Neural cell (in vitro differentiated cells): ENCODE measurements at regions not wholly inside any gene's neighbourhood (a gene's known extent, or its start where the extent isn't known, plus 50 kb on each side); places are given as distances from the start of the nearest gene placed in this dataset.

Experiments
- H2AFZ ChIP-seq: fragments of 200-600, 300-800 bp; sonication (generic), shearing (Covaris generic); 2 replicates; pipeline ENCODE4 v1.6.0; 2014; ENCODE audit warnings: low read depth, mild to moderate bottlenecking, antibody characterized with exemption, low read length, moderate library complexity
- H3F3A ChIP-seq: fragments of 200-600 bp; shearing (Covaris generic); 2 replicates; pipeline ENCODE4 v1.6.1; 2016; ENCODE audit warnings: mild to moderate bottlenecking, moderate library complexity, mixed read lengths, antibody characterized with exemption, low read length; ENCODE audit not compliant: insufficient read depth, poor library complexity, severe bottlenecking
- H3K27ac ChIP-seq: fragments of 200-600, 300-800 bp; sonication (generic), shearing (Covaris generic); 2 replicates; pipeline ENCODE4 v1.5.1; 2014; ENCODE audit warnings: mild to moderate bottlenecking, low read length, moderate library complexity
- H3K27me3 ChIP-seq: fragments of 300-800, 200-600 bp; sonication (generic), shearing (Covaris generic); 2 replicates; pipeline ENCODE4 v1.6.0; 2014; ENCODE audit warnings: mild to moderate bottlenecking, low read depth, low read length, moderate library complexity; ENCODE audit not compliant: insufficient read depth
- H3K36me3 ChIP-seq: fragments of 300-800, 200-600 bp; sonication (generic), shearing (Covaris generic); 2 replicates; pipeline ENCODE4 v1.5.1; 2014; ENCODE audit warnings: mild to moderate bottlenecking, antibody characterized with exemption, low read length, moderate library complexity; ENCODE audit not compliant: insufficient read depth
- H3K4me2 ChIP-seq: fragments of 300-800, 200-600 bp; sonication (generic), shearing (Covaris generic); 2 replicates; pipeline ENCODE4 v1.6.0; 2014; ENCODE audit warnings: mild to moderate bottlenecking, low read length
- H3K4me3 ChIP-seq: fragments of 300-800, 200-600 bp; sonication (generic), shearing (Covaris generic); 2 replicates; pipeline ENCODE4 v1.5.1; 2014; ENCODE audit warnings: mild to moderate bottlenecking, low read length, moderate library complexity
- H3K79me2 ChIP-seq: fragments of 200-600 bp; shearing (Covaris generic); replicated peaks from 2 replicates; pipeline ENCODE4 v1.6.0; 2014; ENCODE audit warnings: mild to moderate bottlenecking, low read length, moderate library complexity; ENCODE audit not compliant: insufficient read depth
- H3K9ac ChIP-seq: fragments of 300-800, 200-600 bp; sonication (generic), shearing (Covaris generic); 2 replicates; pipeline ENCODE4 v1.6.1; 2016; ENCODE audit warnings: mild to moderate bottlenecking, low read length, mixed read lengths
- H3K9me2 ChIP-seq: fragments of 200-600 bp; shearing (Covaris generic); 2 replicates; pipeline ENCODE4 v1.6.1; 2016; ENCODE audit warnings: mild to moderate bottlenecking, low read length, mixed read lengths; ENCODE audit not compliant: insufficient read depth
- H3K9me3 ChIP-seq: fragments of 200-600, 300-800 bp; sonication (generic), shearing (Covaris generic); 2 replicates; pipeline ENCODE4 v1.6.1; 2016; ENCODE audit warnings: mild to moderate bottlenecking, mixed run types, low read length, moderate library complexity, mixed read lengths
- H4K20me1 ChIP-seq: fragments of 200-600 bp; shearing (Covaris generic); 2 replicates; pipeline ENCODE4 v1.6.1; 2016; ENCODE audit warnings: mild to moderate bottlenecking, mixed run types; ENCODE audit not compliant: insufficient read depth
- CTCF ChIP-seq: fragments of 450-650 bp; IDR thresholded peaks from 2 replicates; pipeline ENCODE4 v1.5.1; 2014; ENCODE audit warnings: antibody characterized with exemption, mild to moderate bottlenecking, moderate library complexity; ENCODE audit not compliant: poor library complexity, severe bottlenecking
- EP300 ChIP-seq: fragments of 450-650 bp; conservative IDR thresholded peaks from 2 replicates; pipeline ENCODE4 v1.6.1; 2014; ENCODE audit warnings: antibody characterized with exemption, mild to moderate bottlenecking, moderate library complexity; ENCODE audit not compliant: poor library complexity, severe bottlenecking
- EZH2 ChIP-seq: fragments of 200-600, 300-800 bp; shearing (Covaris generic), sonication (generic); IDR thresholded peaks from 2 replicates; pipeline ENCODE4 v1.6.1; 2014; ENCODE audit warnings: antibody characterized with exemption, low read length, borderline replicate concordance, mild to moderate bottlenecking; ENCODE audit not compliant: insufficient read depth, poor library complexity, severe bottlenecking
- MXI1 ChIP-seq: fragments of 450-650 bp; conservative IDR thresholded peaks from 2 replicates; pipeline ENCODE4 v1.6.1; 2014; ENCODE audit warnings: antibody characterized with exemption, mild to moderate bottlenecking; ENCODE audit not compliant: poor library complexity, severe bottlenecking
- POLR2AphosphoS5 ChIP-seq: IDR thresholded peaks from 2 replicates; pipeline ENCODE4 v1.6.1; 2012
- RAD21 ChIP-seq: fragments of 450-650 bp; conservative IDR thresholded peaks from 2 replicates; pipeline ENCODE4 v1.6.1; 2014; ENCODE audit warnings: antibody characterized with exemption, mild to moderate bottlenecking, moderate library complexity
- SMC3 ChIP-seq: fragments of 450-650 bp; conservative IDR thresholded peaks from 2 replicates; pipeline ENCODE4 v1.6.1; 2014; ENCODE audit warnings: antibody characterized with exemption, mild to moderate bottlenecking, moderate library complexity; ENCODE audit not compliant: poor library complexity
- TAF1 ChIP-seq: IDR thresholded peaks from 2 replicates; pipeline ENCODE4 v1.6.1; 2012; ENCODE audit warnings: low read depth
- TF ChIP-seq, protein P1 (sequence below): IDR thresholded peaks from 2 replicates; pipeline ENCODE4 v1.6.1; 2012; ENCODE audit warnings: borderline replicate concordance

- H3K9me3 ChIP-seq = no peaks in the 10 kb centered on the region
- no peak overlapping the region for H3K27ac ChIP-seq
- no peaks in the 10 kb centered on the region for H4K20me1 ChIP-seq
- H2AFZ ChIP-seq = no peak overlapping the region
- no peaks in the 10 kb centered on the region for H3K36me3 ChIP-seq
- H3K79me2 ChIP-seq = no peaks in the 10 kb centered on the region
- H3F3A ChIP-seq = no peaks in the 10 kb centered on the region
- H3K9ac ChIP-seq = no peak overlapping the region
- no peak overlapping the region for H3K4me3 ChIP-seq
- no peak overlapping the region for H3K4me2 ChIP-seq
- no peaks in the 10 kb centered on the region for H3K27me3 ChIP-seq
- TF ChIP-seq POLR2AphosphoS5 = no peak
- no peak for TF ChIP-seq CTCF
- no peak for TF ChIP-seq TAF1
- TF ChIP-seq, protein P1, sequence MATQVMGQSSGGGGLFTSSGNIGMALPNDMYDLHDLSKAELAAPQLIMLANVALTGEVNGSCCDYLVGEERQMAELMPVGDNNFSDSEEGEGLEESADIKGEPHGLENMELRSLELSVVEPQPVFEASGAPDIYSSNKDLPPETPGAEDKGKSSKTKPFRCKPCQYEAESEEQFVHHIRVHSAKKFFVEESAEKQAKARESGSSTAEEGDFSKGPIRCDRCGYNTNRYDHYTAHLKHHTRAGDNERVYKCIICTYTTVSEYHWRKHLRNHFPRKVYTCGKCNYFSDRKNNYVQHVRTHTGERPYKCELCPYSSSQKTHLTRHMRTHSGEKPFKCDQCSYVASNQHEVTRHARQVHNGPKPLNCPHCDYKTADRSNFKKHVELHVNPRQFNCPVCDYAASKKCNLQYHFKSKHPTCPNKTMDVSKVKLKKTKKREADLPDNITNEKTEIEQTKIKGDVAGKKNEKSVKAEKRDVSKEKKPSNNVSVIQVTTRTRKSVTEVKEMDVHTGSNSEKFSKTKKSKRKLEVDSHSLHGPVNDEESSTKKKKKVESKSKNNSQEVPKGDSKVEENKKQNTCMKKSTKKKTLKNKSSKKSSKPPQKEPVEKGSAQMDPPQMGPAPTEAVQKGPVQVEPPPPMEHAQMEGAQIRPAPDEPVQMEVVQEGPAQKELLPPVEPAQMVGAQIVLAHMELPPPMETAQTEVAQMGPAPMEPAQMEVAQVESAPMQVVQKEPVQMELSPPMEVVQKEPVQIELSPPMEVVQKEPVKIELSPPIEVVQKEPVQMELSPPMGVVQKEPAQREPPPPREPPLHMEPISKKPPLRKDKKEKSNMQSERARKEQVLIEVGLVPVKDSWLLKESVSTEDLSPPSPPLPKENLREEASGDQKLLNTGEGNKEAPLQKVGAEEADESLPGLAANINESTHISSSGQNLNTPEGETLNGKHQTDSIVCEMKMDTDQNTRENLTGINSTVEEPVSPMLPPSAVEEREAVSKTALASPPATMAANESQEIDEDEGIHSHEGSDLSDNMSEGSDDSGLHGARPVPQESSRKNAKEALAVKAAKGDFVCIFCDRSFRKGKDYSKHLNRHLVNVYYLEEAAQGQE = no peak
- no peak for TF ChIP-seq EZH2
- no peak for TF ChIP-seq EP300
- TF ChIP-seq MXI1 = no peak
- no peak for TF ChIP-seq RAD21
- no peak for TF ChIP-seq SMC3
- no peaks in the 10 kb centered on the region for H3K9me2 ChIP-seq
Measured at GRCh38 chr13:100890645-100891044, 216.1 kb upstream of the TMTC4 start.

DNA sequence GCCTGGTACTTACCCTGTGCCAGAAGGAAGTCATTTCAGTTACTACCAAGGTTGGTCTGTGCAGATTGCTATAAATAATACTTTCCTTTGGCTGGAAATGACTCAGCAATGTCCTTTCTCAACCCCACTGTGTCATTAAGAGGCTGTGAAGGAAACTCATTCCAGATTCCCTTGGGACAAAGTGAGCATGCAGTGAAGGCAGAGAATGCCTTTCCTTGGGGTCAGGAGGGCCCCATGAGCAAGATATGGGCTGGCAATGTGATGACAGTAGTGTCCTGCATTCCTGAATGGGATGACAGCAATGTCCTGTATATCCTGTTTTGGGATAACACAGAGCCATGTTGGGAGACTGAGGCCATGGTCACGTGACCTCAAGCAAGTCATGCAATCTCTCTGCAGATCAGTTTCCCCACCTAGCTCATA lies 213.1 kb upstream of the TMTC4 start:
- Histone ChIP-seq H3K9ac (no peak overlapping the region), H3K9me2 (no peaks in the 10 kb centered on the region), H3K4me2 (no peak overlapping the region)

More for the DNA sequence above, 213.1 kb upstream of the TMTC4 start:
- H3K4me3 ChIP-seq = no peak overlapping the region
- H3K79me2 ChIP-seq = no peaks in the 10 kb centered on the region
- H2AFZ ChIP-seq = no peak overlapping the region
- no peaks in the 10 kb centered on the region for H4K20me1 ChIP-seq
- no peaks in the 10 kb centered on the region for H3K27me3 ChIP-seq
- no peak overlapping the region for H3K27ac ChIP-seq
- H3K9me3 ChIP-seq = no peaks in the 10 kb centered on the region
- TF ChIP-seq CTCF (no peak), POLR2AphosphoS5 (no peak), RAD21 (no peak), SMC3 (no peak), MXI1 (no peak), TAF1 (no peak), EP300 (no peak), EZH2 (no peak)
- TF ChIP-seq, protein P1 = no peak
- no peaks in the 10 kb centered on the region for H3F3A ChIP-seq
- H3K36me3 ChIP-seq = no peaks in the 10 kb centered on the region
